NCI-H748 (cell line): ENCODE measurements at regions not wholly inside any gene's neighbourhood (a gene's known extent, or its start where the extent isn't known, plus 50 kb on each side); places are given as distances from the start of the nearest gene placed in this dataset.

Experiments used
- DNase-seq: peaks from one replicate; lab custom pipeline; 2025; ENCODE audit not compliant: unreplicated experiment; lab: John Stamatoyannopoulos, UW

DNA sequence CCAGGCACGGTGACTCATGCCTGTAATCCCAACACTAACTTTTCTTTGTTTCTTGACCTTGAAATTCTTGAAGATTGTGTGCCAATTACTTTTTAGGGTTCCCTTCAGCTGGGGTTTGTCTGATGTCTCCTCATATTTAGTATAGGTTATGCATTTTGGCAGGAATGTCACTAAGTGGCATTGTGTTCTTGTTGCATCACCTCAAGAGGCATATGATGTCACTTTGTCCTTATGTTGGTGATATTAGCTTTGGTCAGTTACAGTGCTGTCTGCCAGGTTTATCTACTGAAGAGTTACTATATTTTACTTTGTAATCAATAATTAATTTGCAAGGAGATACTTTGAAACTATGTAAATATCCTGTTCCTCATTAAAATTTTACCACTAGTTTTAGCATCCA, 61.0 kb upstream of the BTG1 start:
- no peak for DNase-seq

DNA sequence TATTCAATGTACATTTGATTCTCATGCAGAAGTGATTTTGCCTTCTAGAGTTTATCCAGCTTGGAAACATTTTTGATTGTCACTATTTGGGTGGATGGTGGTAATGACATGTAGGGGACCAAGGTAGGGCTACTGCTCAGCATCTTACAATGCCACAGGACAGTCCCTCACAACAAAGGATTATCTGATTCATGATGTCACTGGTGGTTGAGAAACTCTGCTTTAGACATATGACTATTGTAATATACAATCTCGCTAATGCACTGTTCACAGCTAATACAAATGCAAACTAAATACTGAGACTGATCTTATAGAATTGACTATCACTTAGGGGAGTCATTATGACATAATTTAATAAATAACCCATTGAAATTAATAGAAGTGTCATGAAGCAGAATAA, 60.4 kb upstream of the BTG1 start:
- DNase-seq = no peak

DNA sequence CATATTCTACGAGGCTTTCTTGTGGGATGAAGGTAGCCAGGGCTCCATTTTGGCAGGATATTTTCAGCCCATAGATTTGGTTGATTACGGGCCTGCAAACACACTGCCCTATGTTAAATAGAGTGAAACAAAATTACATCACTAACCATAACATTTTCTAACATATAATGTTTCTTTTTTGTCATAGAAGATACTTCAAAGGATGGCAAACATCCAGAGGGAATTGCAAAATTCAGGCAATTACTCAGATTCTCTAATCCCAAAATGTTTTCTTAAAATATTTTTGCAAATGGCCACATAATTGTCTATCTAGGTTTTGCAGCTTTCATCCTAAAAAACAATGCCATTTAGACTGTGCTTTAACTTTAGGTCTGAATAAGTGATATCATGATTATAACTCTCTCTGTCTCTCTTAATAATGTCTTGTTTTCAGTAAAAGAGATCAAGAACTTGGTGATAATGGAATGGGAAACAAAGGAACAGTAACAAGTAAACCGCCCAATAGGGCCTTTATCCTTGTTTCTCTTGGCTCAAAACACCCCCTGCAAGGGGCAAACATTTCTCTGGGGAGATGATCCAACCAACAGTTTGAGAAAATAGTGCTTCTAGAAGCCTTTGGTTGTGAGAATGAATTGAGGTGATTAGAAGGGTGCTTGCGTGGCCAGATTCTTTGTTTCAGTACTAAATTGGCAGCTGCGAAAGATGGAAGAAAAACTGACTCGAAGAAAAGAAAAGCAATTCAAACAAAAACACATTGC, 54.4 kb upstream of the BTG1 start:
- DNase-seq = no peak

DNA sequence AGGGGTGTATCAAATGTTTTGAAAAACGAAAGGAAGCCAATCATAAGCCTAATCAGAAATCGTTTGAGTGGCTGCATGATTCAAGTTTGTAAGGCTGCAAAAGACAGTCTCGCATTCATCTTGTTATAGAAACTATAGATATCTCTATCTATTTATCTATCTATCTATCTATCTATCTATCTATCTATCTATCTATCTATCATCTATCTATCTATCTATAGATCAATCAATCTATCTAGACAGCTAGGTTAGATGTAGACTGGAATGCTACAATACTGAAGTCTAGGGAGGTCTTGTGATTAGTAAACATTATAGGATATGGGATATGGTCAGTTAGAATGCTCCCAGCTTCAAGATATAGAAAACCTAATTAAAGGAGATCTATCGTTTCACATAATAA, 52.2 kb upstream of the BTG1 start:
- no peak for DNase-seq

DNA sequence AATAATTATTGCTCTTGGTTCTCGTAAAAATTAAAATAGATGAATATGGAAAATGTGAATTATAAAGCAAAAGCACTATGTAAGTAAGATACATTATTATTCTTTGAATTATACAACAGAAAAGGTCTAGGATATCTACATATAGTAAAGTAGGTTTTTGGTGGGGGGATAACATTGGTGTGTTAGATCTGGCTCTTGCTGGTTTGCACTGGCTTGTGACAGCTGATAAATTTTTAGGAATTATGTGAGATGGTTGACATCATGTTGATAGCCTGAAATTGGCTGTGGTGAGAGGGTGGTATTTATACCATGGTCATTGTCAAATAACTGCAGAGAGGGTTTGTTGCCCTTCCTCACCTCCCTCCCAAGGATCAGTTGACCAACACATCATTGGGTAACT, 50.7 kb upstream of the BTG1 start:
- no peak for DNase-seq
